Memory B cell (primary cell): ENCODE measurements at regions not wholly inside any gene's neighbourhood (a gene's known extent, or its start where the extent isn't known, plus 50 kb on each side); places are given as distances from the start of the nearest gene placed in this dataset.

Experiments used
- ATAC-seq: fragments of 150-1000 bp; cut with Tn5 transposase; 2 replicates; pipeline ENCODE4 v1.10.0; 2021; ENCODE audit warnings: low read depth, mild to moderate bottlenecking, moderate library complexity
- DNase-seq, 2 donors: peaks; one replicate each; pipeline ENCODE4 v3.0.0; 2022; ENCODE audit warnings: low spot score in 2 of 2
- H3K27ac Mint-ChIP-seq: one replicate; pipeline ENCODE4 v1.8.0; 2022; ENCODE audit warnings: mild to moderate bottlenecking, moderate library complexity, mixed read lengths
- H3K27me3 Mint-ChIP-seq: one replicate; pipeline ENCODE4 v1.8.0; 2022; ENCODE audit warnings: mixed read lengths
- H3K36me3 Mint-ChIP-seq: one replicate; pipeline ENCODE4 v1.8.0; 2022; ENCODE audit warnings: mild to moderate bottlenecking, mixed read lengths
- H3K4me1 Mint-ChIP-seq: one replicate; pipeline ENCODE4 v1.8.0; 2022; ENCODE audit warnings: mixed read lengths
- H3K4me3 Mint-ChIP-seq: one replicate; pipeline ENCODE4 v1.8.0; 2022; ENCODE audit warnings: mild to moderate bottlenecking, moderate library complexity, mixed read lengths
- H3K9me3 Mint-ChIP-seq: one replicate; pipeline ENCODE4 v1.8.0; 2022; ENCODE audit warnings: mixed read lengths

GRCh38 chr20:50242548-50242862 is 51.9 kb downstream of the CEBPB start:
- H3K27ac Mint-ChIP-seq = no peak overlapping the region
- no peak for DNase-seq
- no peaks in the 10 kb centered on the region for H3K36me3 Mint-ChIP-seq
- H3K4me3 Mint-ChIP-seq = no peak overlapping the region
- peaks cover 13% of the 10 kb centered on the region for H3K27me3 Mint-ChIP-seq
- no peak for ATAC-seq
- H3K4me1 Mint-ChIP-seq = no peaks in the 10 kb centered on the region
- no peaks in the 10 kb centered on the region for H3K9me3 Mint-ChIP-seq

GRCh38 chr20:50242863-50243609 is 52.4 kb downstream of the CEBPB start:
- no peaks in the 10 kb centered on the region for H3K36me3 Mint-ChIP-seq
- H3K9me3 Mint-ChIP-seq = no peaks in the 10 kb centered on the region
- no peak overlapping the region for H3K27ac Mint-ChIP-seq
- DNase-seq = no peak
- ATAC-seq = no peak
- H3K4me3 Mint-ChIP-seq = no peak overlapping the region
- H3K27me3 Mint-ChIP-seq = peaks cover 14% of the 10 kb centered on the region
- H3K4me1 Mint-ChIP-seq = no peaks in the 10 kb centered on the region

GRCh38 chr20:50243610-50244351 is 53.2 kb downstream of the CEBPB start:
- Mint-ChIP-seq H3K4me1 (no peaks in the 10 kb centered on the region), H3K27ac (no peak overlapping the region), H3K36me3 (no peaks in the 10 kb centered on the region), H3K4me3 (no peak overlapping the region), H3K27me3 (peaks cover 12% of the 10 kb centered on the region), H3K9me3 (no peaks in the 10 kb centered on the region)
- no peak for DNase-seq
- ATAC-seq = no peak

GRCh38 chr20:50244352-50245149 is 53.9 kb downstream of the CEBPB start:
- ATAC-seq (no peak), DNase-seq (no peak)
- Mint-ChIP-seq H3K27me3 (peaks cover 10% of the 10 kb centered on the region), H3K36me3 (no peaks in the 10 kb centered on the region), H3K27ac (no peak overlapping the region), H3K4me3 (no peak overlapping the region), H3K9me3 (no peaks in the 10 kb centered on the region), H3K4me1 (no peaks in the 10 kb centered on the region)

- no peak for DNase-seq
- Mint-ChIP-seq H3K9me3 (no peaks in the 10 kb centered on the region), H3K4me1 (no peaks in the 10 kb centered on the region), H3K27me3 (peaks cover 10% of the 10 kb centered on the region), H3K36me3 (no peaks in the 10 kb centered on the region), H3K27ac (no peak overlapping the region), H3K4me3 (no peak overlapping the region)
- ATAC-seq = no peak
Measured at GRCh38 chr20:50245498-50246366, 55.1 kb downstream of the CEBPB start.

- no peaks in the 10 kb centered on the region for H3K36me3 Mint-ChIP-seq
- ATAC-seq = no peak
- no peak for DNase-seq
- no peak overlapping the region for H3K4me3 Mint-ChIP-seq
- no peaks in the 10 kb centered on the region for H3K4me1 Mint-ChIP-seq
- no peak overlapping the region for H3K27ac Mint-ChIP-seq
- peaks cover 10% of the 10 kb centered on the region for H3K27me3 Mint-ChIP-seq
- H3K9me3 Mint-ChIP-seq = no peaks in the 10 kb centered on the region
Measured at GRCh38 chr20:50246367-50247195, 56.0 kb downstream of the CEBPB start.

- Mint-ChIP-seq H3K36me3 (no peaks in the 10 kb centered on the region), H3K9me3 (no peaks in the 10 kb centered on the region), H3K27me3 (peaks cover 11% of the 10 kb centered on the region), H3K4me3 (no peak overlapping the region), H3K4me1 (no peaks in the 10 kb centered on the region), H3K27ac (no peak overlapping the region)
- ATAC-seq (no peak), DNase-seq (no peak)
Measured at GRCh38 chr20:50247196-50248094, 56.8 kb downstream of the CEBPB start.

GRCh38 chr20:50248104-50248641 is 57.5 kb downstream of the CEBPB start:
- Mint-ChIP-seq H3K4me3 (no peak overlapping the region), H3K36me3 (no peaks in the 10 kb centered on the region), H3K27ac (no peak overlapping the region), H3K27me3 (peaks cover 13% of the 10 kb centered on the region), H3K4me1 (no peaks in the 10 kb centered on the region), H3K9me3 (no peaks in the 10 kb centered on the region)
- DNase-seq = no peak
- no peak for ATAC-seq

GRCh38 chr20:50249447-50250388 is 59.1 kb downstream of the CEBPB start:
- Mint-ChIP-seq H3K27me3 (peaks cover 16% of the 10 kb centered on the region), H3K27ac (no peak overlapping the region), H3K36me3 (no peaks in the 10 kb centered on the region), H3K4me1 (no peaks in the 10 kb centered on the region), H3K4me3 (no peak overlapping the region), H3K9me3 (no peaks in the 10 kb centered on the region)
- DNase-seq (no peak), ATAC-seq (no peak)

GRCh38 chr20:50250679-50251382 is 60.2 kb downstream of the CEBPB start:
- H3K4me1 Mint-ChIP-seq = no peaks in the 10 kb centered on the region
- H3K27me3 Mint-ChIP-seq = peaks cover 17% of the 10 kb centered on the region
- H3K27ac Mint-ChIP-seq = no peak overlapping the region
- no peak overlapping the region for H3K4me3 Mint-ChIP-seq
- DNase-seq (no peak), ATAC-seq (no peak)
- H3K36me3 Mint-ChIP-seq = no peaks in the 10 kb centered on the region
- H3K9me3 Mint-ChIP-seq = no peaks in the 10 kb centered on the region

- Mint-ChIP-seq H3K9me3 (no peaks in the 10 kb centered on the region), H3K27me3 (peaks cover 17% of the 10 kb centered on the region), H3K4me3 (no peak overlapping the region), H3K27ac (no peak overlapping the region), H3K4me1 (no peaks in the 10 kb centered on the region), H3K36me3 (no peaks in the 10 kb centered on the region)
- ATAC-seq (no peak), DNase-seq (no peak)
Measured at GRCh38 chr20:50251383-50251748, 60.7 kb downstream of the CEBPB start.
